Thyroid gland (tissue), 4 donors: ENCODE measurements at regions not wholly inside any gene's neighbourhood (a gene's known extent, or its start where the extent isn't known, plus 50 kb on each side); places are given as distances from the start of the nearest gene placed in this dataset.

Experiments
- DNase-seq, 2 donors: peaks; one replicate each; pipeline ENCODE4 v3.0.0-alpha.2; 2019
- H3K27ac ChIP-seq, 3 donors: fragments of 200-600 bp; sonication (generic); 1 replicate in 2 of 3; 2 replicates in 1 of 3; pipeline ENCODE4 v1.5.1; 2016 to 2019; ENCODE audit warnings: mild to moderate bottlenecking in 1 of 3, moderate library complexity in 1 of 3
- H3K27me3 ChIP-seq: fragments of 200-600 bp; sonication (generic); one replicate; pipeline ENCODE4 v1.5.1; 2019
- H3K36me3 ChIP-seq, 2 donors: fragments of 200-600 bp; sonication (generic); one replicate each; pipeline ENCODE4 v1.5.1; 2016 to 2019
- H3K4me1 ChIP-seq, 2 donors: fragments of 200-600 bp; sonication (generic); one replicate each; pipeline ENCODE4 v1.5.1; 2017 to 2019
- H3K4me3 ChIP-seq, 3 donors: fragments of 200-600 bp; sonication (generic); replicated peaks in 1 of 3; 1 replicate in 2 of 3; 2 replicates in 1 of 3; pipeline ENCODE4 v1.5.1; 2016; ENCODE audit warnings: mild to moderate bottlenecking in 1 of 3
- H3K9me3 ChIP-seq: fragments of 200-600 bp; sonication (generic); one replicate; pipeline ENCODE4 v1.5.1; 2017
- CTCF ChIP-seq, 6 experiments: fragments of 200-600 bp in 3 of 6; fragments of 450-650 bp in 3 of 6; sonication (generic) in 3 of 6; IDR thresholded peaks; one replicate each; pipeline ENCODE4 v1.5.1; 2016 to 2019; ENCODE audit warnings: antibody characterized with exemption in 6 of 6, mild to moderate bottlenecking in 2 of 6, inconsistent platforms in 1 of 6, moderate library complexity in 1 of 6
- POLR2A ChIP-seq, 2 donors: fragments of 450-650 bp; IDR thresholded peaks; one replicate each; pipeline ENCODE4 v1.6.1; 2017; ENCODE audit warnings: antibody characterized with exemption in 2 of 2, mild to moderate bottlenecking in 2 of 2, moderate library complexity in 1 of 2
- WGBS, 2 donors: methylation state at CpG; one replicate each; pipeline ENCODE4 v1.1.5; 2017; 5-methylcytosine and 5-hydroxymethylcytosine counted together
- intact Hi-C: fragments of 100-400 bp; cut with DNase I; formaldehyde crosslinking; loops from one replicate; pipeline ENCODE4 v1.15.1; 2023

- Histone ChIP-seq H3K4me3 (no peak overlapping the region), H3K27ac (no peak overlapping the region), H3K36me3 (no peaks in the 10 kb centered on the region), H3K4me1 (no peaks in the 10 kb centered on the region), H3K27me3 (no peaks in the 10 kb centered on the region), H3K9me3 (no peaks in the 10 kb centered on the region)
- no peak for DNase-seq
- WGBS, 2 donors: 94 to 95% methylated on average over 3 of the region's 3 CpGs
- intact Hi-C loops: no loop called here
- TF ChIP-seq CTCF (IDR thresholded peaks at IDR 0.05): no peak
- no peak for TF ChIP-seq POLR2A (IDR thresholded peaks at IDR 0.05)
Measured at GRCh38 chr13:73904625-73905024, 229.6 kb downstream of the KLF12 start.

DNA sequence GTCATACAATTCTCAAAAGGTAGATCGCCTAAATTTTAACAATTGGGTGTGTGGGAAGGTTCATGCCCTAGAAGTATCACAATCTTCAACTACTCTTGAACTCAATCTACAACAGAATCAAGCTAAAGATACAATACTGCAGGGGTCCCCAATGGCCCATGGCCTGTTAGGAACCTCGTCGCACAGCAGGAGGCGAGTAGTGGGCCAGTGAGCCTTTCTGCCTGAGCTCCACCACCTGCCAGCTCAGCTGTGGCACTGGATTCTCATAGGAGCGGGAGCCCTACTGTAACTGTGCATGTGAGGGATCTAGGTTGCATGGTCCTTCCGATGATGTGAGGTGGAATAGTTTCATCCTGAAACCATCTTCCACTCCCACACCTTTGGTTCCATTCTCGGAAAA is 230.6 kb downstream of the KLF12 start:
- intact Hi-C loops: no loop called here
- no peak for DNase-seq
- Histone ChIP-seq H3K36me3 (no peaks in the 10 kb centered on the region), H3K9me3 (no peaks in the 10 kb centered on the region), H3K4me3 (no peak overlapping the region), H3K27me3 (no peaks in the 10 kb centered on the region), H3K4me1 (no peaks in the 10 kb centered on the region), H3K27ac (no peak overlapping the region)
- TF ChIP-seq POLR2A (IDR thresholded peaks at IDR 0.05) (no peak), CTCF (IDR thresholded peaks at IDR 0.05) (no peak)
- 93 to 98% methylated on average over 7 of the region's 7 CpGs for WGBS, 2 donors

DNA sequence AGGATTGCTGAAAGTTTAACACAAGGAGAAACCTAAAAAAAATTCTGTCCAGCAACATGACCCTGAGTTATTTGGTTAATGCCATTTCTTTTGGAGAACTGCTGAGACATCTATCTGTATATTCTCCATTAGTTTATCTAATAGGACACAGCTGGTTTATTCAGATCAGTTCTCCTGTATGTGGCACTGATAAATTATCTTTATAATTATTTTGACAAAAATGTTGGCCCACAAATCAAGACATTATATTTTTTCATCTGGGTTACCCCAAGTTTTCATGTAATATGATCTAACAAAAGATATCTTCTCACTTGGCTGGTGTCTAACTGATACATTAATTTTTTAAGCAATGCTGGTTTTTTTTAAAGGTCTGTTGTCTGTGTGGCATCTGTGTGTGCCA is 231.4 kb downstream of the KLF12 start:
- H3K9me3 ChIP-seq: no peaks in the 10 kb centered on the region
- no peak for DNase-seq
- H3K36me3 ChIP-seq: no peaks in the 10 kb centered on the region
- TF ChIP-seq CTCF (IDR thresholded peaks at IDR 0.05): no peak
- no peak for TF ChIP-seq POLR2A (IDR thresholded peaks at IDR 0.05)
- H3K27me3 ChIP-seq: no peaks in the 10 kb centered on the region
- intact Hi-C loops: no loop called here
- H3K27ac ChIP-seq: no peak overlapping the region
- no peak overlapping the region for H3K4me3 ChIP-seq
- H3K4me1 ChIP-seq: no peaks in the 10 kb centered on the region

GRCh38 chr13:73902296-73902695 is 231.9 kb downstream of the KLF12 start:
- TF ChIP-seq CTCF (IDR thresholded peaks at IDR 0.05): no peak
- no peak for TF ChIP-seq POLR2A (IDR thresholded peaks at IDR 0.05)
- intact Hi-C loops: no loop called here
- no peaks in the 10 kb centered on the region for H3K36me3 ChIP-seq
- no peaks in the 10 kb centered on the region for H3K4me1 ChIP-seq
- H3K4me3 ChIP-seq: no peak overlapping the region
- 58 to 59% methylated on average over 4 of the region's 4 CpGs for WGBS, 2 donors
- H3K27ac ChIP-seq: no peak overlapping the region
- no peak for DNase-seq
- no peaks in the 10 kb centered on the region for H3K9me3 ChIP-seq
- H3K27me3 ChIP-seq: no peaks in the 10 kb centered on the region

- Histone ChIP-seq H3K27me3 (no peaks in the 10 kb centered on the region), H3K27ac (no peak overlapping the region), H3K4me1 (no peaks in the 10 kb centered on the region), H3K9me3 (no peaks in the 10 kb centered on the region), H3K36me3 (no peaks in the 10 kb centered on the region), H3K4me3 (no peak overlapping the region)
- intact Hi-C loops: no loop called here
- WGBS, 2 donors: 94 to 100% methylated on average over 1 of the region's 1 CpG
- no peak for TF ChIP-seq POLR2A (IDR thresholded peaks at IDR 0.05)
- no peak for TF ChIP-seq CTCF (IDR thresholded peaks at IDR 0.05)
- DNase-seq: no peak
Measured at GRCh38 chr13:73901324-73902068, 232.7 kb downstream of the KLF12 start.
